Endothelial cell of umbilical vein (primary cell): ENCODE measurements at regions not wholly inside any gene's neighbourhood (a gene's known extent, or its start where the extent isn't known, plus 50 kb on each side); places are given as distances from the start of the nearest gene placed in this dataset.

Source experiments
- BruUV-seq: library from RNA; stranded (reverse); fragments of 400-500 nt; replicated peaks from 2 replicates; lab custom pipeline; 2021; lab: Mats Ljungman, UMichigan
- CTCF ChIA-PET: fragments of 300-600, 350-600 bp; sonication (Branson Sonifier 250); formaldehyde crosslinking; loops from one replicate; lab custom pipeline; 2021; ENCODE audit warnings: antibody characterized with exemption, inconsistent platforms; lab: Charles Lee
- POLR2A ChIA-PET: fragments of 300-600, 350-600 bp; sonication (Branson Sonifier 250); formaldehyde crosslinking; loops from one replicate; lab custom pipeline; 2021; ENCODE audit warnings: antibody characterized with exemption, inconsistent platforms; lab: Charles Lee
- DNase-seq: peaks from one replicate; pipeline ENCODE4 v3.0.0-alpha.2; 2011; ENCODE audit warnings: low read depth, low spot score
- FAIRE-seq: peaks from 2 replicates; lab custom pipeline; 2011; peaks lifted over from hg19 to GRCh38; lab: Jason Lieb, UNC
- H2AFZ ChIP-seq: 2 replicates; pipeline ENCODE4 v1.6.0; 2012; ENCODE audit warnings: low read depth, low read length, control low read depth, inconsistent platforms
- H3K27ac ChIP-seq: 2 replicates; pipeline ENCODE4 v1.5.1; 2011; ENCODE audit warnings: low read depth, mild to moderate bottlenecking, control low read depth, low read length, moderate library complexity; ENCODE audit not compliant: insufficient read depth
- H3K27me3 ChIP-seq, 2 experiments: 2 replicates each; pipeline versions ENCODE4 v1.6.0 to v1.6.1; 2011; ENCODE audit warnings: low read length in 2 of 2, mixed read lengths in 1 of 2; ENCODE audit not compliant: control insufficient read depth in 2 of 2, insufficient read depth in 2 of 2
- H3K36me3 ChIP-seq, 2 experiments: 2 replicates in 1 of 2; 3 replicates in 1 of 2; pipeline ENCODE4 v1.5.1; 2011; ENCODE audit warnings: low read length in 2 of 2, mild to moderate bottlenecking in 1 of 2, moderate library complexity in 1 of 2; ENCODE audit not compliant: control insufficient read depth in 2 of 2, insufficient read depth in 2 of 2; ENCODE audit errors: extremely low read depth in 1 of 2
- H3K4me1 ChIP-seq: 3 replicates; pipeline ENCODE4 v1.5.1; 2011; ENCODE audit warnings: mild to moderate bottlenecking, low read length; ENCODE audit not compliant: control insufficient read depth, insufficient read depth; ENCODE audit errors: extremely low read depth
- H3K4me2 ChIP-seq: 2 replicates; pipeline ENCODE4 v1.6.1; 2011; ENCODE audit warnings: low read length, control low read depth, mixed read lengths; ENCODE audit not compliant: insufficient read depth
- H3K4me3 ChIP-seq, 3 experiments: fragments of 200-600 bp in 1 of 3; sonication (generic), shearing (Covaris generic) in 1 of 3; replicated peaks in 1 of 3; 2 replicates each; pipeline ENCODE4 v1.5.1; 2011 to 2016; ENCODE audit warnings: control low read depth in 3 of 3, low read length in 3 of 3, mild to moderate bottlenecking in 2 of 3, inconsistent platforms in 1 of 3, low read depth in 1 of 3, moderate library complexity in 1 of 3; ENCODE audit not compliant: insufficient read depth in 1 of 3
- H3K79me2 ChIP-seq: 2 replicates; pipeline ENCODE4 v1.6.0; 2012; ENCODE audit warnings: low read length, inconsistent platforms; ENCODE audit not compliant: control insufficient read depth, insufficient read depth
- H3K9ac ChIP-seq: replicated peaks from 2 replicates; pipeline ENCODE3; 2011; ENCODE audit warnings: low read length, control low read depth; ENCODE audit not compliant: insufficient read depth; ENCODE audit errors: extremely low read depth
- H3K9me1 ChIP-seq: replicated peaks from 3 replicates; pipeline ENCODE4 v1.6.0; 2011; ENCODE audit warnings: mild to moderate bottlenecking, low read length; ENCODE audit not compliant: control insufficient read depth, insufficient read depth; ENCODE audit errors: extremely low read depth
- H3K9me3 ChIP-seq: replicated peaks from 2 replicates; pipeline ENCODE4 v1.5.1; 2012; ENCODE audit warnings: low read length, inconsistent platforms; ENCODE audit not compliant: control insufficient read depth, insufficient read depth
- H4K20me1 ChIP-seq: replicated peaks from 2 replicates; pipeline ENCODE3; 2011; ENCODE audit warnings: mild to moderate bottlenecking, low read length; ENCODE audit not compliant: control insufficient read depth, insufficient read depth; ENCODE audit errors: extremely low read depth
- EZH2 ChIP-seq: IDR thresholded peaks from 2 replicates; pipeline ENCODE4 v1.6.1; 2012; ENCODE audit warnings: borderline replicate concordance, low read depth, mild to moderate bottlenecking, moderate library complexity, low read length, inconsistent platforms; ENCODE audit not compliant: severe bottlenecking
- FOS ChIP-seq: IDR thresholded peaks from 2 replicates; pipeline ENCODE4 v1.6.1; 2011; ENCODE audit warnings: mild to moderate bottlenecking, low read length, moderate library complexity, borderline replicate concordance; ENCODE audit not compliant: insufficient read depth
- GATA2 ChIP-seq: IDR thresholded peaks from 2 replicates; pipeline ENCODE4 v1.7.0; 2011; ENCODE audit warnings: low read depth, mild to moderate bottlenecking, moderate library complexity, mixed read lengths, low read length; ENCODE audit not compliant: insufficient read length, insufficient read depth
- JUN ChIP-seq: IDR thresholded peaks from 2 replicates; pipeline ENCODE4 v1.6.1; 2011; ENCODE audit warnings: borderline replicate concordance, low read depth; ENCODE audit not compliant: insufficient read length, insufficient read depth
- MAX ChIP-seq: IDR thresholded peaks from 2 replicates; pipeline ENCODE4 v1.6.1; 2011; ENCODE audit not compliant: insufficient read depth, insufficient read length
- MYC ChIP-seq: IDR thresholded peaks from one replicate; pipeline ENCODE4 v1.6.1; 2011; ENCODE audit warnings: mild to moderate bottlenecking, low read depth, low read length
- POLR2A ChIP-seq: IDR thresholded peaks from 2 replicates; pipeline ENCODE4 v1.6.1; 2012; ENCODE audit warnings: low read depth, mild to moderate bottlenecking, control low read depth, low read length
- POLR2AphosphoS5 ChIP-seq: IDR thresholded peaks from 2 replicates; pipeline ENCODE4 v1.6.1; 2012; ENCODE audit warnings: low read depth, mild to moderate bottlenecking, control low read depth, low read length, moderate library complexity; ENCODE audit not compliant: insufficient read depth
- dilution Hi-C: fragments of 300-500 bp; cut with MboI; formaldehyde crosslinking; loops from one replicate; pipeline ENCODE4 v1.15.0; 2019; ENCODE audit warnings: low sequenced_read_pairs; ENCODE audit not compliant: extremely low pct_ligation_motif_present
- intact Hi-C: fragments of 100-400 bp; cut with micrococcal nuclease; formaldehyde crosslinking; loops from one replicate; pipeline ENCODE4 v1.10.0; 2022
- TF ChIP-seq, protein P1 (sequence below), 2 donors: IDR thresholded peaks; 1 replicate in 1 of 2; 2 replicates in 1 of 2; pipeline ENCODE4 v1.5.1; 2011; ENCODE audit warnings: low read length in 2 of 2, mild to moderate bottlenecking in 2 of 2, moderate library complexity in 2 of 2, control low read depth in 1 of 2, inconsistent platforms in 1 of 2, low read depth in 1 of 2; ENCODE audit not compliant: insufficient read depth in 1 of 2; ENCODE audit errors: extremely low read depth in 1 of 2

- Histone ChIP-seq H2AFZ (no peak overlapping the region), H3K9me3 (no peaks in the 10 kb centered on the region), H3K36me3 (no peaks in the 10 kb centered on the region), H3K79me2 (no peaks in the 10 kb centered on the region), H3K27me3 (no peaks in the 10 kb centered on the region), H3K9ac (no peak overlapping the region), H4K20me1 (no peaks in the 10 kb centered on the region), H3K4me1 (no peaks in the 10 kb centered on the region), H3K4me2 (no peak overlapping the region), H3K9me1 (no peaks in the 10 kb centered on the region), H3K27ac (no peak overlapping the region), H3K4me3 (no peak overlapping the region)
- FAIRE-seq (no peak), DNase-seq (no peak)
- dilution Hi-C loops (no loop called here), intact Hi-C loops (no loop called here)
- CTCF ChIA-PET: interaction anchor here (1.2 to 1.7 kb wide), 3 partner anchors 16 to 47 kb away, joined by 3 read pairs; no protein-coding TSS in a partner anchor
- TF ChIP-seq, protein P1, sequence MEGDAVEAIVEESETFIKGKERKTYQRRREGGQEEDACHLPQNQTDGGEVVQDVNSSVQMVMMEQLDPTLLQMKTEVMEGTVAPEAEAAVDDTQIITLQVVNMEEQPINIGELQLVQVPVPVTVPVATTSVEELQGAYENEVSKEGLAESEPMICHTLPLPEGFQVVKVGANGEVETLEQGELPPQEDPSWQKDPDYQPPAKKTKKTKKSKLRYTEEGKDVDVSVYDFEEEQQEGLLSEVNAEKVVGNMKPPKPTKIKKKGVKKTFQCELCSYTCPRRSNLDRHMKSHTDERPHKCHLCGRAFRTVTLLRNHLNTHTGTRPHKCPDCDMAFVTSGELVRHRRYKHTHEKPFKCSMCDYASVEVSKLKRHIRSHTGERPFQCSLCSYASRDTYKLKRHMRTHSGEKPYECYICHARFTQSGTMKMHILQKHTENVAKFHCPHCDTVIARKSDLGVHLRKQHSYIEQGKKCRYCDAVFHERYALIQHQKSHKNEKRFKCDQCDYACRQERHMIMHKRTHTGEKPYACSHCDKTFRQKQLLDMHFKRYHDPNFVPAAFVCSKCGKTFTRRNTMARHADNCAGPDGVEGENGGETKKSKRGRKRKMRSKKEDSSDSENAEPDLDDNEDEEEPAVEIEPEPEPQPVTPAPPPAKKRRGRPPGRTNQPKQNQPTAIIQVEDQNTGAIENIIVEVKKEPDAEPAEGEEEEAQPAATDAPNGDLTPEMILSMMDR (IDR thresholded peaks at IDR 0.05; ENCODE audit: extremely low read depth in 1 of 2, insufficient read depth in 1 of 2, low read depth in 1 of 2, low read length in 2 of 2): no peak
- no peak for TF ChIP-seq POLR2AphosphoS5
- no peak for TF ChIP-seq FOS
- no peak for TF ChIP-seq EZH2
- TF ChIP-seq JUN: no peak
- no peak for TF ChIP-seq MAX
- TF ChIP-seq MYC: no peak
- no peak for TF ChIP-seq POLR2A
- TF ChIP-seq GATA2: no peak
- no TSS peak for BruUV-seq
- POLR2A ChIA-PET: no interaction called here
Measured at GRCh38 chr2:188835006-188835405, 139.2 kb upstream of the COL3A1 start.
